Spleen (tissue), 11 donors: ENCODE measurements at regions not wholly inside any gene's neighbourhood (a gene's known extent, or its start where the extent isn't known, plus 50 kb on each side); places are given as distances from the start of the nearest gene placed in this dataset.

Experiments used
- DNase-seq: peaks from one replicate; pipeline ENCODE4 v3.0.0-alpha.2; 2020
- H3K27ac ChIP-seq, 8 donors: fragments of 200-600 bp; sonication (generic) in 7 of 8; 1 replicate in 4 of 8; 2 replicates in 4 of 8; pipeline versions ENCODE4 v1.5.0 to v1.8.0; 2016 to 2021; ENCODE audit warnings: inconsistent platforms in 4 of 8, mild to moderate bottlenecking in 4 of 8, moderate library complexity in 1 of 8
- H3K27me3 ChIP-seq, 7 donors: fragments of 200-600 bp; sonication (generic) in 6 of 7; replicated peaks in 1 of 7; 1 replicate in 4 of 7; 2 replicates in 3 of 7; pipeline versions ENCODE4 v1.5.0 to v1.8.0; 2016 to 2021; ENCODE audit warnings: inconsistent platforms in 3 of 7, mild to moderate bottlenecking in 1 of 7
- H3K36me3 ChIP-seq, 6 donors: fragments of 200-600 bp; sonication (generic) in 5 of 6; 1 replicate in 4 of 6; 2 replicates in 2 of 6; pipeline versions ENCODE4 v1.5.0 to v1.8.0; 2016 to 2021; ENCODE audit warnings: inconsistent platforms in 2 of 6
- H3K4me1 ChIP-seq, 6 donors: fragments of 200-600 bp; sonication (generic) in 5 of 6; 1 replicate in 3 of 6; 2 replicates in 3 of 6; pipeline versions ENCODE4 v1.5.0 to v1.8.0; 2016 to 2021; ENCODE audit warnings: inconsistent platforms in 3 of 6
- H3K4me3 ChIP-seq, 8 donors: fragments of 200-600 bp; sonication (generic) in 7 of 8; 1 replicate in 4 of 8; 2 replicates in 4 of 8; pipeline versions ENCODE4 v1.5.0 to v1.8.0; 2016 to 2021; ENCODE audit warnings: inconsistent platforms in 4 of 8, mild to moderate bottlenecking in 4 of 8, moderate library complexity in 2 of 8
- H3K9me3 ChIP-seq, 8 donors: fragments of 200-600 bp; sonication (generic) in 7 of 8; 1 replicate in 4 of 8; 2 replicates in 4 of 8; pipeline versions ENCODE4 v1.5.0 to v1.8.0; 2016 to 2021; ENCODE audit warnings: inconsistent platforms in 4 of 8
- POLR2A ChIP-seq, 3 donors: fragments of 450-650 bp; IDR thresholded peaks; one replicate each; pipeline ENCODE4 v1.5.1; 2017; ENCODE audit warnings: antibody characterized with exemption in 3 of 3, mild to moderate bottlenecking in 1 of 3
- POLR2AphosphoS5 ChIP-seq, 3 donors: sonication (generic); formaldehyde crosslinking; IDR thresholded peaks; one replicate each; pipeline ENCODE4 v1.5.1; 2017; ENCODE audit warnings: antibody characterized with exemption in 3 of 3
- WGBS, 5 donors: extraction: QIAGEN DNeasy Blood & Tissue Kit in 3 of 5; methylation state at CpG; one replicate each; pipeline versions ENCODE4 v1.1.5 to v1.1.7; 2013 to 2018; 5-methylcytosine and 5-hydroxymethylcytosine counted together
- intact Hi-C: fragments of 100-400 bp; cut with DNase I; formaldehyde crosslinking; loops from one replicate; pipeline ENCODE4 v1.15.0; 2023; ENCODE audit warnings: low total_unique reads
- TF ChIP-seq, protein P1 (sequence below), 11 experiments: fragments of 200-600 bp in 7 of 11; fragments of 450-650 bp in 4 of 11; sonication (generic) in 4 of 11; IDR thresholded peaks in 8 of 11; conservative IDR thresholded peaks in 3 of 11; 1 replicate in 7 of 11; 2 replicates in 4 of 11; pipeline versions ENCODE4 v1.4.0 to v1.8.0; 2016 to 2021; ENCODE audit warnings: antibody characterized with exemption in 11 of 11, inconsistent platforms in 4 of 11, mild to moderate bottlenecking in 1 of 11
- donor health status: healthy with polysubstance abuse.
- donor health status: DM: no; HTN: no; CAD: no; lungs with moderate emphysema.
- donor health status: DM: no; HTN: no; CAD: no.
- donor health status: Bipolar disorder and iron deficiency.
- donor health status: healthy.
- donor health status: DM: no; HTN: no; CAD: no.
- donor health status: DM: yes; HTN: yes; CAD: no.

DNA sequence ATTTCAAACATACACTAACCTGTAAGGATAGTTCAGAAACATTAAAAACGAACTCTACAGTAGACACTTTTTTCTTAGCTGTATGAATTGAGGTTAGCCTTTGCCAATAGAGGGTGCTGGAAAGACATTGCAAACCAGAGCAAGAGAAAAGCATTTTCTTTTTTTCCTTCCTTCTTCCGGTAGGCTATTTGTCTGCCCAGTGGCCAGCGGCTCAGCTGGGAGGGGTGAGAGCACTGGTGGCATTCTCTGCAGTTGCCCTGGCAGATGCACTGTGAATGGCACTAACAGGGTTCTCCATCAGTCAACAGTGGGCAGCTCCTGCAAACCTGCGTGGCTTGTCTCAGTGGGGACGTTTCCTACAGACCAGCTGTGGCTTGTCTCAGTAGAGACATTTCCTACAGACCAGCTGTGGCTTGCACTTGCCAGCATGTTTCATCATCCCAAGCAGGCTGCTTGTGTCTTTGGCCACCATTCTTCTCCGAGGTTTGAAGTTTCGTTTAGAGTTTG, 984.5 kb upstream of the CDH18 start:
- Histone ChIP-seq H3K9me3 (peaks cover 0 to 5% (median 0%) of the 10 kb centered on the region in 8 donors), H3K27me3 (no peaks in the 10 kb centered on the region), H3K4me1 (no peaks in the 10 kb centered on the region), H3K27ac (no peak overlapping the region), H3K36me3 (no peaks in the 10 kb centered on the region), H3K4me3 (peak overlapping the region in 4 of 8 donors; percentile 4 to 57 (median 10))
- intact Hi-C loops = no loop called here
- DNase-seq = no peak
- WGBS, 5 donors = 27 to 41% (median 34%) methylated on average over 7 of the region's 7 CpGs
- TF ChIP-seq, protein P1, sequence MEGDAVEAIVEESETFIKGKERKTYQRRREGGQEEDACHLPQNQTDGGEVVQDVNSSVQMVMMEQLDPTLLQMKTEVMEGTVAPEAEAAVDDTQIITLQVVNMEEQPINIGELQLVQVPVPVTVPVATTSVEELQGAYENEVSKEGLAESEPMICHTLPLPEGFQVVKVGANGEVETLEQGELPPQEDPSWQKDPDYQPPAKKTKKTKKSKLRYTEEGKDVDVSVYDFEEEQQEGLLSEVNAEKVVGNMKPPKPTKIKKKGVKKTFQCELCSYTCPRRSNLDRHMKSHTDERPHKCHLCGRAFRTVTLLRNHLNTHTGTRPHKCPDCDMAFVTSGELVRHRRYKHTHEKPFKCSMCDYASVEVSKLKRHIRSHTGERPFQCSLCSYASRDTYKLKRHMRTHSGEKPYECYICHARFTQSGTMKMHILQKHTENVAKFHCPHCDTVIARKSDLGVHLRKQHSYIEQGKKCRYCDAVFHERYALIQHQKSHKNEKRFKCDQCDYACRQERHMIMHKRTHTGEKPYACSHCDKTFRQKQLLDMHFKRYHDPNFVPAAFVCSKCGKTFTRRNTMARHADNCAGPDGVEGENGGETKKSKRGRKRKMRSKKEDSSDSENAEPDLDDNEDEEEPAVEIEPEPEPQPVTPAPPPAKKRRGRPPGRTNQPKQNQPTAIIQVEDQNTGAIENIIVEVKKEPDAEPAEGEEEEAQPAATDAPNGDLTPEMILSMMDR (IDR thresholded peaks at IDR 0.05 in 8 of 11, conservative IDR thresholded peaks at IDR 0.05 in 3 of 11) = peak in 1 of 11 experiments; percentile 11
- TF ChIP-seq POLR2AphosphoS5 (IDR thresholded peaks at IDR 0.05) (no peak), POLR2A (IDR thresholded peaks at IDR 0.05) (no peak)

DNA sequence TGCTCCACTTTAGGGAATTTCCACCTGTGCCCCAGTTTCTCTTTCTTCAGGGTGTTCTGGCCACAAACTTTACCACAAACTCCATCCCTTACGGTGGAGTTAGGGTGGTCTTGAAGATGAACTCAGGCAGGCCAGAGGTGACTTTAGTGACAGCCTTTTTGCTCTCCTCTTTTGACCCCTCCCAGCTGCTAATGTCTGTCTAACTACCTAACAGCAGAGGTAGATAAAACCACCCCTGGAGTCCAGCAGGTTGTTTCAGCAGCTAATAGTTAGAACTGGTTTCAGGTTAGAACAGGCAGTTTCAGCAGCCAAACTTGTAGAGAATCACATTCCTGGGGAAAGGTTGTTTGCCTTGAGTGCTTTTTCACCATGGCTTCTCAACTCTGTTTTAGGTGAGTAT, 971.3 kb upstream of the CDH18 start:
- intact Hi-C loops = no loop called here
- Histone ChIP-seq H3K4me1 (no peaks in the 10 kb centered on the region), H3K4me3 (no peak overlapping the region), H3K36me3 (no peaks in the 10 kb centered on the region), H3K27me3 (no peaks in the 10 kb centered on the region), H3K27ac (no peak overlapping the region), H3K9me3 (peaks cover 0 to 10% (median 6%) of the 10 kb centered on the region in 8 donors)
- TF ChIP-seq POLR2A (IDR thresholded peaks at IDR 0.05) (no peak), POLR2AphosphoS5 (IDR thresholded peaks at IDR 0.05) (no peak)
- TF ChIP-seq, protein P1 (IDR thresholded peaks at IDR 0.05 in 8 of 11, conservative IDR thresholded peaks at IDR 0.05 in 3 of 11) = no peak
- no peak for DNase-seq
- 75 to 80% (median 76%) methylated on average over 1 of the region's 1 CpG for WGBS, 5 donors

DNA sequence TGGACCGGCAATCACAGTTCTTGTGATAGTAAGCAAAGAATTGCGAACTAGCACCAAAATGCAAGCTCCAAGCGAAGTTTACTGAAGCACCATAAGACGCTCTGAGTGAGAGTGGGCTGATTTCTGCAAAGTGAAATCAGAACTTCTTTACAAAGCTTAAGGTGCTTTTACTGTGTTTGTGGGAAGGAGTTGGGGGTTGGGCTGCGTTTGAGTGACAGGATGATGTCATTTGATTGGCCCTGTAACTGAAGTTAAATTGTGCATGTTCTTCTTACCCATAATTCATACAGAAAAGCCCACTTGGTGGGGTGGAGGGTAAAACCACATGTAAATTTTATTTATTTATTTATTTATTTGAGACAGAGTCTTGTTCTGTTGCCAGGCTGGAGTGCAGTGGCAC, 970.6 kb upstream of the CDH18 start:
- intact Hi-C loops = no loop called here
- H3K36me3 ChIP-seq = no peaks in the 10 kb centered on the region
- DNase-seq = no peak
- no peak overlapping the region for H3K27ac ChIP-seq
- H3K9me3 ChIP-seq = peaks cover 0 to 11% (median 7%) of the 10 kb centered on the region in 8 donors
- TF ChIP-seq POLR2A (IDR thresholded peaks at IDR 0.05) (no peak), POLR2AphosphoS5 (IDR thresholded peaks at IDR 0.05) (no peak)
- TF ChIP-seq, protein P1 (IDR thresholded peaks at IDR 0.05 in 8 of 11, conservative IDR thresholded peaks at IDR 0.05 in 3 of 11) = no peak
- no peaks in the 10 kb centered on the region for H3K27me3 ChIP-seq
- no peaks in the 10 kb centered on the region for H3K4me1 ChIP-seq
- WGBS, 5 donors = 82 to 94% (median 86%) methylated on average over 5 of the region's 5 CpGs
- no peak overlapping the region for H3K4me3 ChIP-seq

DNA sequence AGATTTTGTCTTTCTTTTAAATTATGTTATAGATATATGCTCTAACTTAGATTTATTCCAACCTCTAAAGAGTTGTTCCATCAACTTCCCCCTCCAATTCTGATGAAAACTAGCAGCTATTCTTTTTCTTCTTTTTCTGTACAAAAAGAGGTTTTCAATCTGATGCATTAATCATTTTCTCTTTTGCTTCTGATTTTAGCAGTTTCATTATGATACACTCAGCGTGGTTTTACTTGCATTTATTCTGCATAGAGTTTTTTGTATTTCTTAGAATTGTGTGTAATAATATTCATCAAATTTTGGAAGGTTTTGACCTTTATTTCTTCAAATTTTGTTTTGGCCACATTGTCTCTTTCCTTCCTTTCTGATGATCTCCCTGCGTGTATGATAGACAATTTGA, 968.1 kb upstream of the CDH18 start:
- intact Hi-C loops = no loop called here
- no peaks in the 10 kb centered on the region for H3K4me1 ChIP-seq
- peaks cover 0 to 12% (median 7%) of the 10 kb centered on the region in 8 donors for H3K9me3 ChIP-seq
- 62 to 73% (median 72%) methylated on average over 2 of the region's 2 CpGs for WGBS, 5 donors
- no peak overlapping the region for H3K27ac ChIP-seq
- no peaks in the 10 kb centered on the region for H3K27me3 ChIP-seq
- no peaks in the 10 kb centered on the region for H3K36me3 ChIP-seq
- DNase-seq = no peak
- no peak overlapping the region for H3K4me3 ChIP-seq
- TF ChIP-seq POLR2A (IDR thresholded peaks at IDR 0.05) (no peak), POLR2AphosphoS5 (IDR thresholded peaks at IDR 0.05) (no peak)
- TF ChIP-seq, protein P1 (IDR thresholded peaks at IDR 0.05 in 8 of 11, conservative IDR thresholded peaks at IDR 0.05 in 3 of 11) = no peak
